OCI-LY1 (cell line): ENCODE measurements at regions not wholly inside any gene's neighbourhood (a gene's known extent, or its start where the extent isn't known, plus 50 kb on each side); places are given as distances from the start of the nearest gene placed in this dataset.

Experiments used
- H2AFZ ChIP-seq: fragments of 200-600 bp; sonication (generic), shearing (Covaris generic); 2 replicates; pipeline ENCODE4 v1.6.0; 2014; ENCODE audit warnings: antibody characterized with exemption, mild to moderate bottlenecking, low read length
- H3F3A ChIP-seq: fragments of 200-600 bp; sonication (generic), shearing (Covaris generic); 2 replicates; pipeline ENCODE4 v1.6.0; 2014; ENCODE audit warnings: mild to moderate bottlenecking, antibody characterized with exemption, low read length, moderate library complexity; ENCODE audit not compliant: insufficient read depth
- H3K27ac ChIP-seq: fragments of 200-600 bp; sonication (generic); 2 replicates; pipeline ENCODE4 v1.5.1; 2014; ENCODE audit warnings: low read length, mixed run types, mild to moderate bottlenecking, low read depth; ENCODE audit not compliant: poor library complexity, severe bottlenecking
- H3K27me3 ChIP-seq: fragments of 200-600 bp; sonication (generic); 2 replicates; pipeline ENCODE4 v1.6.0; 2014; ENCODE audit warnings: antibody characterized with exemption, mild to moderate bottlenecking, low read length, moderate library complexity; ENCODE audit not compliant: insufficient read depth
- H3K36me3 ChIP-seq: fragments of 200-600 bp; sonication (generic); 2 replicates; pipeline ENCODE4 v1.6.1; 2014; ENCODE audit warnings: mild to moderate bottlenecking, antibody characterized with exemption, low read length, moderate library complexity, mixed read lengths; ENCODE audit not compliant: insufficient read depth
- H3K4me1 ChIP-seq: fragments of 200-600 bp; sonication (generic); 2 replicates; pipeline ENCODE4 v1.5.1; 2014; ENCODE audit warnings: mild to moderate bottlenecking, low read length, moderate library complexity; ENCODE audit not compliant: insufficient read depth, severe bottlenecking
- H3K4me2 ChIP-seq: fragments of 200-600 bp; sonication (generic), shearing (Covaris generic); 2 replicates; pipeline ENCODE4 v1.6.1; 2014; ENCODE audit warnings: low read length
- H3K4me3 ChIP-seq: fragments of 200-600 bp; sonication (generic); 2 replicates; pipeline ENCODE4 v1.5.1; 2014; ENCODE audit warnings: low read length, low read depth, mild to moderate bottlenecking, mixed read lengths; ENCODE audit not compliant: poor library complexity, severe bottlenecking
- H3K79me2 ChIP-seq: fragments of 200-600 bp; shearing (Covaris generic); 2 replicates; pipeline ENCODE4 v1.6.1; 2016; ENCODE audit warnings: mixed run types, low read length, mixed read lengths; ENCODE audit not compliant: insufficient read depth
- H3K9ac ChIP-seq: fragments of 200-600 bp; sonication (generic), shearing (Covaris generic); 2 replicates; pipeline ENCODE4 v1.6.1; 2014; ENCODE audit warnings: mild to moderate bottlenecking, low read length, mixed read lengths
- H3K9me2 ChIP-seq: fragments of 200-600 bp; sonication (generic), shearing (Covaris generic); 2 replicates; pipeline ENCODE4 v1.6.1; 2014; ENCODE audit warnings: low read depth, mild to moderate bottlenecking, low read length, mixed read lengths
- H3K9me3 ChIP-seq: fragments of 200-600 bp; shearing (Covaris generic); 2 replicates; pipeline ENCODE4 v1.6.1; 2014; ENCODE audit warnings: low read length, mixed read lengths
- H4K20me1 ChIP-seq: fragments of 200-600 bp; sonication (generic), shearing (Covaris generic); 2 replicates; pipeline ENCODE4 v1.6.0; 2016; ENCODE audit warnings: mild to moderate bottlenecking, low read length; ENCODE audit not compliant: insufficient read depth
- CTCF ChIP-seq: fragments of 200-600 bp; sonication (generic), shearing (Covaris generic); IDR thresholded peaks from 2 replicates; pipeline ENCODE4 v1.5.1; 2017; ENCODE audit warnings: mild to moderate bottlenecking, antibody characterized with exemption, low read length, moderate library complexity, mixed read lengths
- EZH2 ChIP-seq: fragments of 200-600 bp; sonication (generic), shearing (Covaris generic); IDR thresholded peaks from 2 replicates; pipeline ENCODE4 v1.8.0; 2017; ENCODE audit warnings: borderline replicate concordance, mixed run types, mild to moderate bottlenecking, antibody characterized with exemption, low read length, moderate library complexity, mixed read lengths

- no peaks in the 10 kb centered on the region for H3K36me3 ChIP-seq
- no peaks in the 10 kb centered on the region for H3K27me3 ChIP-seq
- no peaks in the 10 kb centered on the region for H3K9me3 ChIP-seq
- no peak overlapping the region for H3K4me3 ChIP-seq
- no peak overlapping the region for H2AFZ ChIP-seq
- no peak overlapping the region for H3K9ac ChIP-seq
- no peaks in the 10 kb centered on the region for H3K79me2 ChIP-seq
- no peak overlapping the region for H3K4me2 ChIP-seq
- TF ChIP-seq CTCF (no peak), EZH2 (no peak)
- H4K20me1 ChIP-seq: no peaks in the 10 kb centered on the region
- H3K27ac ChIP-seq: no peak overlapping the region
- H3K4me1 ChIP-seq: no peaks in the 10 kb centered on the region
- H3F3A ChIP-seq: no peaks in the 10 kb centered on the region
- no peaks in the 10 kb centered on the region for H3K9me2 ChIP-seq
Measured at GRCh38 chr14:22337938-22338337, 251.1 kb downstream of the DAD1 start.

- Histone ChIP-seq H3K27me3 (no peaks in the 10 kb centered on the region), H3K4me3 (no peak overlapping the region), H3K27ac (no peak overlapping the region), H4K20me1 (no peaks in the 10 kb centered on the region), H3F3A (no peaks in the 10 kb centered on the region), H3K36me3 (no peaks in the 10 kb centered on the region), H3K4me1 (no peaks in the 10 kb centered on the region), H3K4me2 (no peak overlapping the region), H2AFZ (no peak overlapping the region), H3K9ac (no peak overlapping the region), H3K79me2 (no peaks in the 10 kb centered on the region), H3K9me2 (no peaks in the 10 kb centered on the region), H3K9me3 (no peaks in the 10 kb centered on the region)
- TF ChIP-seq CTCF: no peak
- TF ChIP-seq EZH2: no peak
Measured at GRCh38 chr14:22337521-22337920, 251.5 kb downstream of the DAD1 start.

- Histone ChIP-seq H3K9me2 (no peaks in the 10 kb centered on the region), H3K79me2 (no peaks in the 10 kb centered on the region), H3K4me3 (no peak overlapping the region), H4K20me1 (no peaks in the 10 kb centered on the region), H3K4me2 (no peak overlapping the region), H3K27ac (no peak overlapping the region), H3K27me3 (no peaks in the 10 kb centered on the region), H2AFZ (no peak overlapping the region), H3F3A (no peaks in the 10 kb centered on the region), H3K4me1 (no peaks in the 10 kb centered on the region), H3K9me3 (no peaks in the 10 kb centered on the region), H3K36me3 (no peaks in the 10 kb centered on the region), H3K9ac (no peak overlapping the region)
- TF ChIP-seq EZH2: no peak
- no peak for TF ChIP-seq CTCF
Measured at GRCh38 chr14:22336031-22336430, 253.0 kb downstream of the DAD1 start.
